ENCODE measurements at regions not wholly inside any gene's neighbourhood (a gene's known extent, or its start where the extent isn't known, plus 50 kb on each side); places are given as distances from the start of the nearest gene placed in this dataset.

DNA sequence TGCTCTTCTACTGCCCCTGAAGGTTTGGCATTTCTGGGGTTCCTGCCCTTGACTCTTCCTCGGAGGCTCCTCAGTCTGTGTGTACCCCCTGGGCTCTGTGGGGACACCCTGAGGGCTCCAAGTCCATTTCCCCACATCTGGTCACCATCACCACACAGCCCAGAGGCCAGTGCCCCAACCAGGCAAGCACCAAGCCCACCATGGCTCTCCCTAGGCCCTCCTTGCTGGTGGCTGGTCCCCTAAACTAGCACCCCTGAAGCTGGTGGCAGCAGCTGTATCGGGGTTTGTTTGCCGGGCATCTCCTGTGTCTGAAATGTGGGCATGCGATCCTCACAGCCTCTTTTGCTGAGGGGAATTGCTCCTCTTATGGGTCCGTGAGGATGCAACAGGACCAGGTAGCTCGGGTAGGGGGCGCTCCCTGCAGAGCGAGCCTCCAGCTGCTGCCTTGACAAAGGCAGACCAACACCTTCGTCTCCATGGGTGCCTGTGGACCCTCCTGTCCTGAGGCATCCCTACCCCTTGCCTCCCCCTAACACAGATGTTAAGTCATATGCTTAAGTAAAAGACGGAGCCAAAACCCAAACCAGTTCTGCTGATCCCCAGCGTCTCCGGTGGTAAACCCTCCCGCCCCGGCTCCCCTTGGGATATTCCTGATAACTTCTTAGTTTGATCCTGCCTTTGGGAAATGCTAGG lies 138.9 kb upstream of the IRX4 start:
- DNase-seq (ENCODE audit: missing footprints) (no peak), ATAC-seq (no peak)
- intact Hi-C loops (cut with DNase I), result no loop called here

- intact Hi-C loops (cut with DNase I), result no loop called here
- ATAC-seq, result no peak
- no peak for DNase-seq (ENCODE audit: missing footprints)
Observed at GRCh38 chr5:2020730-2021129, 138.0 kb upstream of the IRX4 start.

- intact Hi-C loops (cut with DNase I), result no loop called here
- DNase-seq (ENCODE audit: missing footprints) (no peak), ATAC-seq (no peak)
Observed at GRCh38 chr5:2019716-2020115, 137.0 kb upstream of the IRX4 start.

DNA sequence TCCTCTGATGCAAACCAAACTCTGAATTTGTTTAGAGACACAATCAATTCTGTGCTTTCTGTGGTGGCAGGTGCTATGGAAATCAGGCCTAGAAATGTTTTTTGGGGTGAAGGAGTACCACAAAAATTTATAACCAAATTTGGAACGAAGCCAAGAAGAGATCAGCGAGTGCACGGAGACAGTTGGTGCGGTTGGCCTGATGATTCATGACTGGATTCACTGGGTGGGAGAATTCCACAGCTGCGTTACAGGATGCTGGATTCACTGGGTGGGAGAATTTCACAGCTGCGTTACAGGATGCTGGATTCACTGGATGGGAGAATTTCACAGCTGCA lies 135.6 kb upstream of the IRX4 start:
- no peak for DNase-seq (ENCODE audit: missing footprints)
- no peak for ATAC-seq
- intact Hi-C loops (cut with DNase I), result no loop called here

- DNase-seq (ENCODE audit: missing footprints) (no peak), ATAC-seq (no peak)
- intact Hi-C loops (cut with DNase I), result no loop called here
Observed at GRCh38 chr5:2017540-2018389, 135.0 kb upstream of the IRX4 start.

- intact Hi-C loops (cut with DNase I), result no loop called here
- no peak for ATAC-seq
Observed at GRCh38 chr5:2015961-2016360, 133.2 kb upstream of the IRX4 start.

GRCh38 chr5:2015124-2015848 lies 132.6 kb upstream of the IRX4 start:
- DNase-seq (ENCODE audit: missing footprints) (peak; percentile 57), ATAC-seq (no peak)
- intact Hi-C loops (cut with DNase I), result no loop called here

More at GRCh38 chr5:2015961-2016360, 133.2 kb upstream of the IRX4 start:
- DNase-seq (ENCODE audit: missing footprints), result no peak

- DNase-seq (ENCODE audit: missing footprints) (no peak), ATAC-seq (peak; percentile 35)
- intact Hi-C loops (cut with DNase I), result loop anchor here (5.0 kb wide), 1 partner anchor 132 kb away; the partner anchor contains the start of gene IRX4
Observed at GRCh38 chr5:2014058-2014610, 131.4 kb upstream of the IRX4 start.

- peak; percentile 24 for ATAC-seq
- intact Hi-C loops (cut with DNase I), result loop anchor here (5.0 kb wide), 1 partner anchor 131 kb away; the partner anchor contains the start of gene IRX4
- DNase-seq (ENCODE audit: missing footprints), result no peak
Observed at GRCh38 chr5:2013301-2014057, 130.8 kb upstream of the IRX4 start.

DNA sequence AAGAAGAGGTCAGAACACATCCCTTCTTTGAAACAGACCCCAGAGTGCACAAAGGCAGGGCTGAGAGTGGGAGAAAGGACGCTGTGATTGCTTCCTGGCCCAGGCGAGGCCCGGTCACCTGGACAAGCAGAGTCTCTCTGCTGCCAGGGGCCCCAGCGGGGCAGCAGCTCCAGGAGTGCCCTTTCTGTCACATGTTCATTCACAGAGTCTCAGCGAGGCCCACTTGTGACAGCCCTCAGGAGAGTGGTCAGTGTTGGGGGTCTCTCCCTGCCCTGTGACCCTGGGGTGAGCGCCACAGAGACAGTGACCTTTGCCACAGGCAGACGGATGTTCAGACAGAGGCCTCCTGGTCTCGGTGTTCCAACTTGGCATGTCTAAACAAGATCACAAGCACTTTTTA lies 130.2 kb upstream of the IRX4 start:
- no peak for ATAC-seq
- intact Hi-C loops (cut with DNase I), result loop anchor here (5.0 kb wide), 1 partner anchor 131 kb away; the partner anchor contains the start of gene IRX4
- DNase-seq (ENCODE audit: missing footprints), result no peak

DNA sequence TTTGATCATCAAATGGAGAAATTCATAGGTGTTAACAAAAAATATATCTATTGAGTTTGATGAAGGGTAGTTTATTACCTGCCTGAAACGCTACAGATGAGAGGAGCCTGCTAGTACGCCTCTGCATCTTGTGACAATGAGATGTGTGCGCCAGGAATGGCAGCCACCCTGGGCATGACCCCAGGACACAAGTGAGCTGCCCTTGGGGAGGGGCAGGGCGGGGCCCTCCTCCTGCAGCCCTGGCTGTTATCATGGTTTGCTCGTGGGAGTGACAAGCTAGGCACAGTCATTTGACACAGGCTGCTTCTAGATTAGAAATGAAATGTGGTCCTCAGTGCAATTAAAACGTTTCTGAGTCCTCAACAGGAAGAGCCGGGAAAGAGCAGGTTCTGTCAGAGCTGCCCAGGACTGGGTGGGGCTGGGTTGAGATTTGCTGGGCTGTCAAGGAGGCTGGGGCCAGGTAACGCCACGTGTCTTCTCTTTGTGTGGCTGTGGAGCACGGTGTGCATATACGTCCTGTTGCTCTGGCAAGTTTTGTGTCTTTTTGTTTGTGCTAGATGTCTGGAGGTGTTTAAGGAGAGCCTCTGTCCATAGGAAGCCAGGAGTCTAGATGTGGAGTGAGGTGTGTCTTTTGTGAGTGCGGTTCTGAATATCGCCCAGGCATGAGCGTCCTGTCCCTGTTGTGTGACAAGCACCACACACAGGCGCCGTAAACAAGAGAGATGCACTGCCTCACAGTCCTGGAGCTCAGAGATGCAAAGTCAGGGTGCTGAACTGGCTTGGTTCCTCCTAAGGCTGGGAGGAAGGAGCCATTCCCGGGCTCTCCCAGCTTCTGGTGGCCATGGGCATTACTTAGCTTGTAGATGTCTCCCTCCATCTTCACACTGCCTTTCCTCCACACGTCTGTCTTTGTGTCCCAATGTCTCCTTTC lies 129.0 kb upstream of the IRX4 start:
- peak; percentile 74 for ATAC-seq
- DNase-seq (ENCODE audit: missing footprints), result peak; percentile 78
- intact Hi-C loops (cut with DNase I), result loop anchor here (2.0 to 5.0 kb wide), 2 partner anchors 65 to 129 kb away; partner anchors contain the start of gene IRX4

DNA sequence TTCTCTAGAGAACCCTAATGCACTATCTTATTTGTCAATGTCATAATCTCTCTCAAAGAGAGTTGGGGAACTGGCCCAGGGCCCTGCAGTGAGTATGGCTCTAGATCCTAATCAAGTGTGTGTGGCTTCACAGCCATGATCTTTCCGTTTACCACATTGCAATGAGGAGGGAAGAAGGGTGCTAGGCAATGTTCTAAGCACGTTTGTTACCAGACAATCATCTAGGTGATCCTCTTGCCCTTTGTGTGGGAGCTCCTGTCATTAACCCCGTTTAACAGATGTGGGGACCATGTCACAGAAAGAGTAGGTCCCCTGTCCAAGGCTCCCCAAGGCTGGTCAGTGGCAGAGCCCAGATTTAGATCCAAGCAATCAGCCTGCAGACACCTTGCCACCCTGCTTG lies 128.2 kb upstream of the IRX4 start:
- DNase-seq (ENCODE audit: missing footprints), result peak; percentile 9
- intact Hi-C loops (cut with DNase I), result loop anchor here (2.0 to 5.0 kb wide), 2 partner anchors 64 to 129 kb away; partner anchors contain the start of gene IRX4
- ATAC-seq, result no peak

DNA sequence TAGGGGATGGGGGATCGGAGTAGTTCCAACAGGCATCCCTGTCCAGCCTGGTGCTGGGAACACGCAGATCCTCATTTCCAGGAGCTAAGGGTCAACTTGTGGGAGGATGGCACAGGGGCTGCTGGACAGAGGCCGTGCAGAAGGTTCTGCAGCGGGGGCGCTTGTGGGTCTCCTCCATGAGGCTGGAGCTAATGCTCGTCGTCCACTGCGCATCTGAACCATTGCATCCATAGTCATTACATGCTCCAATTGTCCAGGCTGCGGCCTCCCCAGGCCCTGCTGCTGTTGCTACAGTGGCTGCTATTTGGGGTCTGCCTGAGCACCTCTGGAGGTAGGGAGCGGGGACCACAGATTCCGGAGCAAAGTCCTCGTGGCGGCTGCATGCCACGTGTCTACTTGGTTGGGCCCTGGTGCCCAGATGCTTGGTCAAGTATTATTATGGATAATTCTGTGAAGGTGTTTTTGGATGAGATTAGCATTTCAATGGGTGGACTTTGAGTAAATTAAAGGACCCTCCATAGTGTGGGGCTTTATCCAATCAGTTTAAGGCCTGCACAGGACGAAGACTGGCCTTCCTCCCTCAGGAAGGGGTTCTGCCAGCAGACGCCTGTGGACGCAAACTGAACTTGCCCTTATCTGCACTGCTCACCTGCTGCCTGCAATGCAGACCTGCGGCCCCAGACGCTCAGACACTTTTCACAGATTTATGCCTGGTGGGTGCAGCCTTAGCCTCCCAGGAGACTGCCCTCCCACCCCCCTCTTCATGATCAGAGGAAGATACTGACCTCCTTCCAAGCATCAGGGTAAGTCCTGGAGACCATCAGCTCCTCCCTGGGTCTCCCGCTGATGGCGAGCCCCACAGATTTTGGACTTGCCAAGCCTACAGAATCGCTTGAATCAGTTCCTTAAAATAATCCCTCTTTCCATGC lies 127.5 kb upstream of the IRX4 start:
- DNase-seq (ENCODE audit: missing footprints) (peak; percentile 43), ATAC-seq (no peak)
- intact Hi-C loops (cut with DNase I), result loop anchor here (2.0 to 5.0 kb wide), 2 partner anchors 63 to 128 kb away; partner anchors contain the start of gene IRX4

GRCh38 chr5:2008851-2009629 lies 126.3 kb upstream of the IRX4 start:
- peak; percentile 28 for DNase-seq (ENCODE audit: missing footprints)
- intact Hi-C loops (cut with DNase I), result no loop called here

DNA sequence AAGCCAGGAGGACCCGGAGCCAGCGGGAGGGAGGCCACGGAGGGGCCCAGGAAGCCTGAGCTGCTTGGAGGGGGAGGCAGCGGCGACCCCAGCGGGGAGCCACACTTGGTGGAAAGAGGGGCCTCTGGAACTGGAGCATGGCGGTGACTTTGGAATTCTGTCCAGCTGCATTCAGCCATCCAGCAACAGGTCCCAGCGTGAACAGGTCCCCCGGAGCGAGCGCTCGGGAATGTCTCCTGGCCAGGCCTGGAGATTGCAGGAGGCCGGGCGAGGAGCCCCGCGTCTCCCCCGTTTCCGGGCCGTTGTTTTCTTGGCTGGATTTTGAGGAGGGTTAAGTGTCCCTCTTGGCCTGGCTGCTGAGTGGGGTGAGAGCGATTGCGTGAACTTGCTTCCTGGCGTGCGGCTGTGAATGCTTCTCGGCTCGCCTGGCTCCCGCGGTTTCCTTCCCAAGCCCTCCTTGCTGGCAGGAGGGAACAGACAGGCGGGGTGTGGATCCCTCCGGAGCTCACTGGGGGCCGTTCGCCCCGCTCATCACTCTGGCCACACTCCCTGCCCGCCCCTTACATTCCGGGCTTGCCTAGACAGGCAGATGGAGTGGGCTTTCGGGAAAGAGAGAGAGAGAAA lies 125.3 kb upstream of the IRX4 start:
- peak; percentile 74 for ATAC-seq

More at GRCh38 chr5:2008851-2009629, 126.3 kb upstream of the IRX4 start:
- no peak for ATAC-seq

More for the DNA sequence above, 125.3 kb upstream of the IRX4 start:
- DNase-seq (ENCODE audit: missing footprints), result no peak
- intact Hi-C loops (cut with DNase I), result no loop called here

Measured in Right ventricle myocardium inferior (tissue), 1 donor.